HG03025 (cell line): ENCODE measurements at regions not wholly inside any gene's neighbourhood (a gene's known extent, or its start where the extent isn't known, plus 50 kb on each side); places are given as distances from the start of the nearest gene placed in this dataset.

ENCODE experiments used
- ATAC-seq: cut with Tn5 transposase; IDR thresholded peaks from one replicate; pipeline ENCODE4 v1.9.1; 2021; ENCODE audit warnings: mild to moderate bottlenecking, moderate library complexity; ENCODE audit not compliant: unreplicated experiment, low FRiP score

DNA sequence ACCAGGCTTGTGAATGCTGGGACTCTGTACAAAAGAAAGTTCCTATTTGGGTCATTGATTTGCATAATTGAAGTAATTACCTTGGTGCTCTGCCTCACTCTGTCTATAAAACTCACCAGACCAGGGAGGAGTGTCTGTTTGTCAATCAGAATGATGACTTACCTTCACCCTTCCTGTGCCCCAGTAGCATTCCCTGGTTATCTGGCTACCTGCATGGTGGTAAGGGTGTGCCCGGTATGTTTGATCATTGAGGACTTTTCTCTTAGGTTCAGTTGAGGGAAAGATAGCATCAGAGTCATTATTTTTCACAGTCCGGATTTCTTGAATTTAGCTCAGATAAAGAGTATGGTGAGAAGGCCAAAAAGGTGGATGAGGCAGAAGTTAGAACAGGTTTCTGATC is 190.0 kb downstream of the BRINP2 start:
- ATAC-seq = no peak

DNA sequence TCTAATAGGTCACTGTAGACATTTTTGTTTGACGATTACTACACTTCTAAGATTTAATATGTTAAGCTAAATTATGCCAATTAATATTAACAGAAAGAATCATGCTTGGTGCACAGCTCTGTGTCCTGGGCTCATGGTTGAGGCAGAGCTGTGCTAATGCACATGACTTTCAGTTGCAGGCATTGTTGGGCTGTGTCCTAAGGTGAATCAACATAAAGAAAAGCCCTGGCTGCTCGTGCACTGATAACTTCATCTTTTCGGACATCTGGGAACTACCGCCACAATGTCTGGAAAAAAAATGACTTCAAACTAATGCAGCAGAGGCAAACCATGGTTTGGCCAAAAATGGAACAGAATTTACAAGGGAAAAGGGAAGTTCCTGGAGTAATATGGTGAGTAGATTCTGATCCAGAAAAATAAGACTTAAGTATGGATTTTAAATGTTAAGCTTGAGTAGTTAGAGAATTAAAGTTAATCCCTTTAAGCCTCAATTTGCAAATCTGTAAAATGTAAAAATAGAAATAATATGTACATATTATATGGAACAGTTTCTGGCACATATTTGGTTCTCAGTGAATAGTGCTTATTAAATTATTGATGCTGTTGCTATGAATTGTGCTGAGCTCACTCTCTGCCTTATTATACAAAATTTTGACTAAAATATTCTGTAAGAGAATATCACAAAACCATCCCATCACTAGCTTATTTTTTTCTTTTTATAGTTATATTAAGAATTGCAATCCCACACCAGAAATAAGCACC is 186.1 kb downstream of the BRINP2 start:
- ATAC-seq = no peak

DNA sequence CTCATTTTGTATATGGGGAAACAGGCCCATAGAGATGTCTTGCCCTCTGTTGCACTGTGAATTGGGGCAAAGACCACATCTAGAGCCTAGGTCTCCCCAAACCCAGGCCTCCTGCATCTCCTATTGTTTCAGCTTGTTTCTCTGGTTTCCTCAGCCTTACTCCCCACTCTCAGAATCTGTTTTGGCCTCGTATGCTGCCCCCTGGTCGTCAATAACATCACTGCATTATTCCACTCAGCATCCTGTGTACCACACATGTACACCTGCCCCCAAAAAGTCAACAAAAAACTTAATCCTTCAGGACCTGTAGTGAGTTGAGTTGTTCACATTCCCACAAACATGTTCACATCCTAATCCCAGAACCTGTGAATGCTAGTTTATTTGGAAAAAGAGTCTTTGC is 184.8 kb downstream of the BRINP2 start:
- no peak for ATAC-seq

DNA sequence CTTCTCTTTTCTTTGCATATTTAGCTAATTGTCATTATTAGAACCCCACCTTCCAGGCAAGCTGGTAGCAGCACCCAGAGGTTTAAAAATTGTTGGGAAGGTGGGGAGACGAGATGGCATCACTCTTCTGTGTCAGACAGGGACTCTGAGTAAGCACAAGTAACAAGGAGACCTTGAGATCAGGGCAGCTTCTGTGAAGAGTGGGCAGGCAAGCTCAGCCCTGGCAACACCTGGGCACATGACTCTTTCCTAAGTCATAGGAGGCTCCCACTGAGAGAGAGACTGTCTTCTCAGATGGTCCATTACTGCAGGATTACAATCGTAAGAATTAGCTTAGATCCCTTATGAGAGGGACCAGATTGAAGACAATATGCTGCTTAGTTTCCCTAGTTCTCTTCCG is 183.5 kb downstream of the BRINP2 start:
- no peak for ATAC-seq

DNA sequence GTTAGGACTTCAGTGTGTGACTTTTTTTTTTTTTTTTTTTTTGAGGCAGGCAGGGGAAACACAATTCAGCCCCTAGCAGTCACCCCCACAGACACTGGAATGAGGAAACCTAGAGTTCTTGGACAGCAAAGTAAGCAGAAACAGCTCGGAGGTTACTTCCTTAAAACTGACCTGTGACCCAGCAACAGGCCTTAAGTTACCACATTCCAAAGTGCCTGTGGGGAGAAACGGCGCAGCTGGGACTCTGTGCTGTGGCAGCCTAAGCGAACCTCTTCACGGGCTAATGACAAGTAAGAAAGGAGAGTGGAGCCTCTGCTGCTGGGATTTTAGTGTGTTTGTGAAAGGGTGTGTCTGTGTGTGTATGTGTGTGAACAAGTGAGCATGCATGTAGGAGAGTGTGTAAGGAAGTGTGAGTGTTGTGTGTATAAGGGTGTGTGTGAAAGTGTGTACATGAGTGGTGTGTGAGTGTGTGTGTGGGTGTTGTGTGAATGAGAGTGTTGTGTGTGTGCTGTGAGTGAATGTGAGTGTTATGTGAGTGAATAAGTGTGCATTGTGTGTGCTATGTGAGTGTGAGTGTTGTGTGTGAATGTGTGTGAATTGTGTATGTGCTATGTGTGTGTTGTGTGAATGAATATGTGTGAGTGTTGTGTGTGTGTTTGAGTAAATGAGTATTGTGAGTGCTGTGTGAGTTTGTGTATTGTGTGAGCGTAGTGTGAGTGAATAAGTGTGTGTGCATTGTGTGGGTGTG is 180.8 kb downstream of the BRINP2 start:
- no peak for ATAC-seq

DNA sequence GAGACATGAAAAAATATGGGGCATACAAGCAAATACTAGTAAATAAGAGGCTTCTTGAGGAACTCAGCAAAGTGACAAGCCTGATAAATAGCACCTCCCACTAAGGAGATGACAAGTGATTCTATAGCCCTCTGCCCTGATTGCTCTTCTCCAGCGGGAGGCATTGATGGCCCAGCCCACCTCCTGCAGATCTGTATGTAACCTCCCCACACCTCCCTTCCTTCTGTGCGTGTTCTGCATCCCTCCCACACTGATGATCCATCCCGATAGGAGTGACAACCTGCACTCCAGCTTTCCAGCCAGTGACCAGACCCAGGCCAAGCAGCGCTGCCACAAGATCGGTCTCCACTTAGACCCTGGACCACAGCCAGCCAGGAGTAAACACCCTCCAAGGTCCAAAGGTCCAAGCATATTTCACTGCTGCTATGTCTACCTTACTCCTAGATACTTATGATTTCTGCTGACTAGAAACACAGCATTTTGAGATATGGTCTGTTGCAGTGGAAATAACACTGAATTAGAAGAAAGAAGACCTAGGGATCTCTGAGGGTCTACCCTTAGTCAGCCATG is 176.1 kb downstream of the BRINP2 start:
- ATAC-seq = no peak

DNA sequence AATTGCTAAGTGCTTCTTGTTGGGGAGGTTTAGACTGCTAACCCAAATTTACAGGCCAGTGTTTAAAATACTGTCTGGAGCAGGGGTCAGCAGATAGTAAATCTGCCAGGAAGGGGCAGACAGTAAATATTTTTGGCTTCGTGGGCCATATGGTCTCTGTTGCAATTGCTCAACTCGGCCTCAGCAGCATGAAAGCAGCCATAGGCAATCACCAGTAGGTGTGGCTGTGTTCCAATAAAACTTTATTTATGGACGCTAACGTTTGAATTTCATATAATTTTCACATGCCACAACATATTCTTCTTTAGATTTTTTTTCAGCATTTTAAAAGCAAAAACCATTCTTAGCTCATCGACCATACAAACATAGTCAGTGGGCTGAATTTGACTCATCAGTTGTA is 172.7 kb downstream of the BRINP2 start:
- no peak for ATAC-seq

DNA sequence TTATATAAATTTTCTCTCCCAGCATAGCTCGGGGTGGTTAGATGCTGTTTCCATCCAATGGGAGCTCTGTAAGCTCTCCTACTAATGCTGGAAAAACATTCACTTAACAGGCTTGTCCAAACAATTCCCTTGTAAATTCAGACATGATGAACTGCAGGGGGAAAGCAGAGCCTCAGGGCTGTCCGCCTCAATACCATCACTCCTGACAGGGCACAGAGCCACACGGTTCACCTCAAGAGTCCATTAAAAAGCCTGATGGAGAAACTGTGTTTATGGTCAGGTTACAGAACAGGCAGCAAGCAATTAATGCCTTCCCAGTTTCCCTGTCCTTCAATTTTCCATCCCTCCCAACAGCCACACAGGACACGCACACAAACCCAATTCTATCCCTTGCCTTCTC is 171.0 kb downstream of the BRINP2 start:
- ATAC-seq = no peak

DNA sequence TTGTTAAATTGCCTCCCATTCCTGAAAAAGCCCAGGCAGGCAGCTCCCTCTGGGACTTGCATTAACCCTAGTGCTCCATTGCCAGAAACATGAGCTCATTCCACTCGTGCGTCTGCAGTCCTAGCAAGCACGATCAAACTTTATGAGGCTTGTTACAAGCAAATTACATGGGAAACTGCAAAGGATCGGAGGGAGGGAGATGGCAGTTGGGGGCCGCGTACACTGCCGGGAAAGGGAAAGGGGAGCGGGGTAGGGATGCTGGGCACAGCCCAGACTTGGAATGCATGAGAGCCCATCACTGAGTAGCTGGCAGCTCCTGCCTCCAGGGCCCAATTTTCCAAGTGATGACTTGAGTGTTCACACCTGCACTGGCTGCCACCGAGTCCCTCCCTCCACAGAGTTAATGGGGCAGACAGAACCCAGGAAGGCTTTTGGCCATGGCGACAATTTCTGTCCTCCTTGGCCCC is 169.9 kb downstream of the BRINP2 start:
- ATAC-seq = no peak

DNA sequence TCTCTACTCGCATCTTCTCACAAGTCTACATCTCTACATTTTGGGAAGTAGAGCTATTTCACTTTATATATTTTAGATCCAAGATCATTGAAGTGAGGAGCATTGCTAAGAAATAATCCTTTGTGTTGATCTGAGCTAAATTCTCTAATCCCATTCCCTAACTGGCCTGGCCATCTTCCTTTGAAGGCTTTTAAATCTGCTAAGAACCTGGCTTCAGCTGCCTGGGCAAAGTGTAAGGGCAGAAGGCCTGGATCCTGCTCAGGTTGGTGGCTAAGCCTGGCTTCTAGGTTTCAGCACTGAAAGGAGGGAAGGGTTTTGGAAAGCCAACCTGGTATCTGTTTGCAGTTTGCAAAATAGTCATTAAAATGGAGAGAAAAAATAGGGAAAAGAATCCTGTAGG is 167.6 kb downstream of the BRINP2 start:
- no peak for ATAC-seq

DNA sequence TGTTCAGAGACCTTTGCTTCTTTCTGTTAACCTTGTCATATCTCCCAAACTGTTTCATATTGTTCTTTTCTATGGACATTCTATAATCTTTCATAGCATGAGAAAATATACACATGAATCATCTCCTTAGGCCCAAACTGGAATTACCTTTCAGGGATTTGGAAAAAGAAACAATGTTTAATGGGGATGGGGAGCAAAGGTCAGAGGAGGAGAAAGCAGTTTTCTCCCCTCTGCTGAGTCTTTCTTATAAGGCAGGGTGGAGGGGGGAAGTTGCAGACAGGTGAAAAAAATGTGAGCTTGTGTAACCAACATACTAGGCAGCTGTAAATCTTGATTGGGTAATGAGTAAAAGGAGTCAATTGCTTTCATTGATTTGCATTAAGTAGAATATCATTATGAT is 164.1 kb downstream of the BRINP2 start:
- no peak for ATAC-seq

DNA sequence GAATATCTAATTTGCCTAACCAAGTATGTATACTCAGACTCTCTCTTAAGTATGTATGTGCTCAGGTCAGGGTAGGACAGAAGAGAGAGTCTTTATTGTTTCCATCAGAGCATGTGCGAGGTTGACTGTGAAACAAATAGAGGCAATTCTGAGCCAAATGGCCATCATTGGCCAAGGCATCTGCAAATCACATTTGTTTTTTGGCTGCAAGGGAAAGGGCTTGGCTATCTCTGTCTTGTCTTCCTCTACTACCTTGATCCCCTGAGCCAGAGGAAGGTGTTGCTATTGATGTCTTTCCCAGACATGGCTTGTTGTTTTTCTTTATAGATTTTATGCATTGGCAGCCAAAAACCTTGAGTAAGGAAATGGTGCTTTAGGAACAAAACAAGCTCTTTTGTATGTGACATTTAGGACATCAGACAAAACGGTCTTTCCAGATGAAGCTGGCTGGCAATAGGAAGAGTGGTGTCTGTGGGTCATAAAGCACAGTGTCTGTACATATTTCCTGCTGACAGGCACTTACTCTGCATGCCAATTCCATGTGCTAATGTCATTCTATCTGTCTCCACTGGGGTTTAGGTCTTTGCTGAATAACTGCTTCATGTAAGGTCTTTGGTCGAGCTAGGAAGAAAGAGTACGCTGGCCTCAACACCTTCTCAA is 163.3 kb downstream of the BRINP2 start:
- ATAC-seq = no peak
